Activated CD8-positive, alpha-beta memory T cell treated with anti-CD3 and anti-CD28 coated beads, Interleukin-2, amount 10 ng/mL, durations not matched to agents 7 days and 5 days (primary cell): ENCODE measurements at regions not wholly inside any gene's neighbourhood (a gene's known extent, or its start where the extent isn't known, plus 50 kb on each side); places are given as distances from the start of the nearest gene placed in this dataset.

Experiments
- ATAC-seq: fragments of 150-1000 bp; cut with Tn5 transposase; one replicate; pipeline ENCODE4 v1.10.0; 2021; ENCODE audit warnings: moderate library complexity
- CTCF ChIA-PET: fragments of 350-600 bp; sonication (Branson Sonifier 250); formaldehyde crosslinking; loops from one replicate; lab custom pipeline; 2021; ENCODE audit warnings: antibody characterized with exemption; lab: Charles Lee
- DNase-seq: peaks from one replicate; pipeline ENCODE4 v3.0.0-alpha.2; 2020
- H3K27ac Mint-ChIP-seq: one replicate; pipeline ENCODE4 v1.8.0; 2021; ENCODE audit warnings: mild to moderate bottlenecking, mixed read lengths
- H3K27me3 Mint-ChIP-seq: one replicate; pipeline ENCODE4 v1.8.0; 2021; ENCODE audit warnings: mixed read lengths
- H3K36me3 Mint-ChIP-seq: one replicate; pipeline ENCODE4 v1.8.0; 2021; ENCODE audit warnings: mild to moderate bottlenecking, mixed read lengths
- H3K4me1 Mint-ChIP-seq: one replicate; pipeline ENCODE4 v1.8.0; 2021; ENCODE audit warnings: mixed read lengths
- H3K4me3 Mint-ChIP-seq: one replicate; pipeline ENCODE4 v1.8.0; 2021; ENCODE audit warnings: mild to moderate bottlenecking, moderate library complexity, mixed read lengths
- H3K9me3 Mint-ChIP-seq: one replicate; pipeline ENCODE4 v1.8.0; 2022; ENCODE audit warnings: low read depth, mixed read lengths

GRCh38 chr11:112831041-112831440, 130.2 kb upstream of the NCAM1 start:
- CTCF ChIA-PET: interaction anchor here (0.9 kb wide), 1 partner anchor 50 kb away, joined by 3 read pairs; no protein-coding TSS in a partner anchor
- no peaks in the 10 kb centered on the region for H3K4me1 Mint-ChIP-seq

GRCh38 chr11:112831969-112832766, 129.1 kb upstream of the NCAM1 start:
- H3K36me3 Mint-ChIP-seq: no peaks in the 10 kb centered on the region
- CTCF ChIA-PET: interaction anchor here (0.9 to 1.2 kb wide), 2 partner anchors 48 to 552 kb away, joined by 3 read pairs; no protein-coding TSS in a partner anchor

More at GRCh38 chr11:112831041-112831440, 130.2 kb upstream of the NCAM1 start:
- H3K4me3 Mint-ChIP-seq: no peak overlapping the region
- H3K27ac Mint-ChIP-seq: no peak overlapping the region
- no peaks in the 10 kb centered on the region for H3K9me3 Mint-ChIP-seq
- H3K36me3 Mint-ChIP-seq: no peaks in the 10 kb centered on the region
- ATAC-seq: no peak
- no peak for DNase-seq
- peaks cover 9% of the 10 kb centered on the region for H3K27me3 Mint-ChIP-seq

GRCh38 chr11:112834277-112834755, 126.9 kb upstream of the NCAM1 start:
- ATAC-seq (no peak), DNase-seq (no peak)
- H3K4me1 Mint-ChIP-seq: no peaks in the 10 kb centered on the region
- H3K4me3 Mint-ChIP-seq: no peak overlapping the region
- no peak overlapping the region for H3K27ac Mint-ChIP-seq
- H3K27me3 Mint-ChIP-seq: peaks cover 8% of the 10 kb centered on the region
- H3K36me3 Mint-ChIP-seq: no peaks in the 10 kb centered on the region
- no peaks in the 10 kb centered on the region for H3K9me3 Mint-ChIP-seq
- CTCF ChIA-PET: no interaction called here

More at GRCh38 chr11:112831969-112832766, 129.1 kb upstream of the NCAM1 start:
- Mint-ChIP-seq H3K4me3 (no peak overlapping the region), H3K27me3 (peaks cover 7% of the 10 kb centered on the region), H3K27ac (no peak overlapping the region), H3K9me3 (no peaks in the 10 kb centered on the region), H3K4me1 (no peaks in the 10 kb centered on the region)
- no peak for DNase-seq
- ATAC-seq: no peak

GRCh38 chr11:112835591-112836255, 125.5 kb upstream of the NCAM1 start:
- Mint-ChIP-seq H3K4me1 (no peaks in the 10 kb centered on the region), H3K9me3 (no peaks in the 10 kb centered on the region), H3K27ac (no peak overlapping the region), H3K36me3 (no peaks in the 10 kb centered on the region), H3K27me3 (peaks cover 11% of the 10 kb centered on the region), H3K4me3 (no peak overlapping the region)
- CTCF ChIA-PET: no interaction called here
- DNase-seq (no peak), ATAC-seq (no peak)

- Mint-ChIP-seq H3K27ac (no peak overlapping the region), H3K4me3 (no peak overlapping the region), H3K27me3 (peaks cover 11% of the 10 kb centered on the region), H3K9me3 (no peaks in the 10 kb centered on the region), H3K4me1 (no peaks in the 10 kb centered on the region), H3K36me3 (no peaks in the 10 kb centered on the region)
- ATAC-seq (no peak), DNase-seq (no peak)
- CTCF ChIA-PET: no interaction called here
Observed at GRCh38 chr11:112836256-112836602, 125.0 kb upstream of the NCAM1 start.

DNA sequence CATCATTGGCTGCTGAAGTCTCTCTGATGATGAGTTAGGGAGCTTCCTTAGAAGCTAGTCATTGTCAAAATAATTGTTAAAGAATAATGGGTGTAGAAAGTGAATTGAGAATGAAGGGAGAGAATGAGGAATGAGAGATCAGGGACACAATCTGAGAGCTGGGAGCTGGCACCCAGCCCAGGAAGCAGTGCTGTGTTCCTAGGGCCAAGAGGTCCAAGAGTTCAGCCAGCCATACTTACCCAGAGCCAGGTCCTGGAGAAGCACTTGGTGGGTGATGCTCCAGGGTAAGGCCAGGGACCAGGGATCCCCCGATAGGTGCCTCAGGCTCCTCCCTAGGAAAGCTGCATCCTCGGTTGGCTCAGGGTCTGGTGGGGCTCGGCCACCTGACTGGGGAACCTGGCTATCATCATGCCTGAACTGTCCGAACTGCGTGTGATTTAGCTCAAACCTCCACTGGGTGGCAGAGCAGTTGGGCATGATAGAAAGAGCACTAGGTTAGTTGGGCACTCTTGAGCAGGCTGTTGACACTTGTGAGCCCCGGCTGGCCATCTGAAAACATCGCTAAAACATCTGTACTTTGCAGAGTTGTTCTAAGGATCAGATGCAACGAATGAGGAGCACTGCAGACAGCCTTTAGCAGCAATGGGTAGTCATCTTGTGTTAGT, 123.9 kb upstream of the NCAM1 start:
- CTCF ChIA-PET: interaction anchor here (1.4 to 2.8 kb wide), 2 partner anchors 39 to 452 kb away, joined by 4 to 10 read pairs; no protein-coding TSS in a partner anchor
- Mint-ChIP-seq H3K27me3 (peaks cover 11% of the 10 kb centered on the region), H3K27ac (no peak overlapping the region), H3K4me1 (no peaks in the 10 kb centered on the region), H3K36me3 (no peaks in the 10 kb centered on the region), H3K4me3 (no peak overlapping the region), H3K9me3 (no peaks in the 10 kb centered on the region)
- DNase-seq: no peak
- no peak for ATAC-seq

- ATAC-seq: no peak
- no peaks in the 10 kb centered on the region for H3K4me1 Mint-ChIP-seq
- CTCF ChIA-PET: interaction anchor here (2.8 kb wide), 1 partner anchor 450 kb away, joined by 10 read pairs; no protein-coding TSS in a partner anchor
- no peak overlapping the region for H3K27ac Mint-ChIP-seq
- no peak for DNase-seq
- no peaks in the 10 kb centered on the region for H3K36me3 Mint-ChIP-seq
- no peak overlapping the region for H3K4me3 Mint-ChIP-seq
- peaks cover 13% of the 10 kb centered on the region for H3K27me3 Mint-ChIP-seq
- no peaks in the 10 kb centered on the region for H3K9me3 Mint-ChIP-seq
Observed at GRCh38 chr11:112839051-112839450, 122.2 kb upstream of the NCAM1 start.

- Mint-ChIP-seq H3K27ac (no peak overlapping the region), H3K27me3 (peaks cover 20% of the 10 kb centered on the region), H3K4me3 (no peak overlapping the region), H3K36me3 (no peaks in the 10 kb centered on the region), H3K4me1 (no peaks in the 10 kb centered on the region), H3K9me3 (no peaks in the 10 kb centered on the region)
- no peak for ATAC-seq
- DNase-seq: no peak
- CTCF ChIA-PET: no interaction called here
Observed at GRCh38 chr11:112841729-112842128, 119.5 kb upstream of the NCAM1 start.

- peaks cover 20% of the 10 kb centered on the region for H3K27me3 Mint-ChIP-seq
Observed at GRCh38 chr11:112842151-112842550, 119.1 kb upstream of the NCAM1 start.

DNA sequence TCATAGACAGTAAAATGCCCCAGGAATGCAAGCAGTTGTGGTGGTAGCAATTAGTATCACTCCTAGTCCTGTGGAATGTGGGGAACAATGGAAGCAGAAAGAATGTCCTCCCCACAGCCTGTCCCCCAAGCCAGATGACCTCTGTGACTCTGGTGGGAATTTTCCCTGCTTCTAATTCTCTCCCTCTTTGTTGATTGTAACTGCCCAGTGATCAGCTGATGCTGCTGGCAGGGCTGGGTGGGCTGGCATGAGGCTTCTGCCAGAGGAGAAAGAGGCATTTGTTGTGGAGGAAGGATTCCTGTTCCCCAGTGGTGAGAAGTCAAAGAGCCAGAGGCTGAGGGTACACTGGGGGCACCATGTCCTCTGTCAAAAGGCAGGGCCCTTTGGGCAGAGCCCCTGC, 116.7 kb upstream of the NCAM1 start:
- H3K27ac Mint-ChIP-seq: no peak overlapping the region
- CTCF ChIA-PET: no interaction called here
- no peaks in the 10 kb centered on the region for H3K36me3 Mint-ChIP-seq
- ATAC-seq (no peak), DNase-seq (no peak)
- H3K4me3 Mint-ChIP-seq: no peak overlapping the region
- H3K4me1 Mint-ChIP-seq: no peaks in the 10 kb centered on the region
- no peaks in the 10 kb centered on the region for H3K9me3 Mint-ChIP-seq
- H3K27me3 Mint-ChIP-seq: peaks cover 29% of the 10 kb centered on the region

More at GRCh38 chr11:112842151-112842550, 119.1 kb upstream of the NCAM1 start:
- DNase-seq (no peak), ATAC-seq (no peak)
- H3K4me3 Mint-ChIP-seq: no peak overlapping the region
- no peaks in the 10 kb centered on the region for H3K36me3 Mint-ChIP-seq
- CTCF ChIA-PET: no interaction called here
- H3K9me3 Mint-ChIP-seq: no peaks in the 10 kb centered on the region
- H3K4me1 Mint-ChIP-seq: no peaks in the 10 kb centered on the region
- H3K27ac Mint-ChIP-seq: no peak overlapping the region

GRCh38 chr11:112847568-112847967, 113.7 kb upstream of the NCAM1 start:
- Mint-ChIP-seq H3K27ac (no peak overlapping the region), H3K4me3 (no peak overlapping the region), H3K36me3 (no peaks in the 10 kb centered on the region), H3K27me3 (peaks cover 46% of the 10 kb centered on the region), H3K9me3 (no peaks in the 10 kb centered on the region), H3K4me1 (no peaks in the 10 kb centered on the region)
- ATAC-seq: no peak
- no peak for DNase-seq
- CTCF ChIA-PET: no interaction called here

- H3K27ac Mint-ChIP-seq: no peak overlapping the region
- H3K36me3 Mint-ChIP-seq: no peaks in the 10 kb centered on the region
- peaks cover 3% of the 10 kb centered on the region for H3K4me1 Mint-ChIP-seq
- H3K9me3 Mint-ChIP-seq: no peaks in the 10 kb centered on the region
- ATAC-seq (no peak), DNase-seq (no peak)
- CTCF ChIA-PET: no interaction called here
- peaks cover 58% of the 10 kb centered on the region for H3K27me3 Mint-ChIP-seq
- no peak overlapping the region for H3K4me3 Mint-ChIP-seq
Observed at GRCh38 chr11:112852143-112852866, 108.9 kb upstream of the NCAM1 start.

GRCh38 chr11:112856133-112856532, 105.1 kb upstream of the NCAM1 start:
- H3K9me3 Mint-ChIP-seq: peaks cover 7% of the 10 kb centered on the region
- no peaks in the 10 kb centered on the region for H3K36me3 Mint-ChIP-seq
- H3K4me3 Mint-ChIP-seq: no peak overlapping the region
- no peak overlapping the region for H3K27ac Mint-ChIP-seq
- DNase-seq: no peak
- no peak for ATAC-seq
- CTCF ChIA-PET: no interaction called here
- peaks cover 3% of the 10 kb centered on the region for H3K4me1 Mint-ChIP-seq
- H3K27me3 Mint-ChIP-seq: peaks cover 64% of the 10 kb centered on the region
